BLaER1 treated with 17β-estradiol and CSF1 and Interleukin-3, amounts not matched to agents 10 nM and 100 nM (cell line): ENCODE measurements at regions not wholly inside any gene's neighbourhood (a gene's known extent, or its start where the extent isn't known, plus 50 kb on each side); places are given as distances from the start of the nearest gene placed in this dataset.
A peak's percentile ranks its signal among the peaks of the same experiment; 100 is the strongest.
"Not testable (repeated sequence)": the region's sequence is repeated elsewhere in the genome, so short reads cannot be mapped to it uniquely, and the experiment has no call there.

ENCODE experiments used
- H3K27ac ChIP-seq, 11 experiments: shearing (Covaris generic); formaldehyde crosslinking; 2 replicates each; pipeline ENCODE4 v1.8.1; 2022
- H3K27me3 ChIP-seq, 11 experiments: shearing (Covaris generic); formaldehyde crosslinking; 2 replicates each; pipeline ENCODE4 v1.8.1; 2022
- H3K36me3 ChIP-seq, 11 experiments: shearing (Covaris generic); formaldehyde crosslinking; 2 replicates each; pipeline ENCODE4 v1.8.1; 2022
- H3K4me1 ChIP-seq, 10 experiments: shearing (Covaris generic); formaldehyde crosslinking; 2 replicates each; pipeline ENCODE4 v1.8.1; 2022
- H3K4me2 ChIP-seq, 11 experiments: shearing (Covaris generic); formaldehyde crosslinking; 2 replicates each; pipeline ENCODE4 v1.8.1; 2022
- H3K4me3 ChIP-seq, 10 experiments: shearing (Covaris generic); formaldehyde crosslinking; 2 replicates each; pipeline ENCODE4 v1.8.1; 2022
- H3K9ac ChIP-seq, 11 experiments: shearing (Covaris generic); formaldehyde crosslinking; 2 replicates each; pipeline ENCODE4 v1.8.1; 2022
- H3K9me3 ChIP-seq, 11 experiments: shearing (Covaris generic); formaldehyde crosslinking; replicated peaks in 1 of 11; 2 replicates each; pipeline ENCODE4 v1.8.1; 2022
- H4K20me1 ChIP-seq, 11 experiments: shearing (Covaris generic); formaldehyde crosslinking; 2 replicates each; pipeline ENCODE4 v1.8.1; 2022
- Cebpa-rat ChIP-seq, 11 experiments: shearing (Covaris generic); IDR thresholded peaks; 2 replicates each; pipeline ENCODE4 v1.8.1; 2022

GRCh38 chr13:47892374-47892773 lies 108.7 kb downstream of the SUCLA2 start:
- Histone ChIP-seq H3K36me3 (no peaks in the 10 kb centered on the region; a peak in 1 of 22 replicates), H3K9ac (no peak overlapping the region), H3K9me3 (peaks cover 0 to 10% (median 0%) of the 10 kb centered on the region in 11 experiments; a peak in 2 of 22 replicates), H3K27ac (no peak overlapping the region), H4K20me1 (no peaks in the 10 kb centered on the region), H3K4me3 (no peak overlapping the region), H3K27me3 (no peaks in the 10 kb centered on the region), H3K4me2 (no peak overlapping the region), H3K4me1 (peaks cover 7 to 24% (median 17%) of the 10 kb centered on the region in 10 experiments; a peak in 18 of 20 replicates)
- TF ChIP-seq Cebpa-rat (IDR thresholded peaks at IDR 0.05): no peak

GRCh38 chr13:47890146-47890814 lies 110.8 kb downstream of the SUCLA2 start:
- Histone ChIP-seq H3K27ac (peak overlapping the region in 2 of 11 experiments; percentile 23 to 29; a peak in 2 of 22 replicates), H3K9ac (no peak overlapping the region), H3K4me3 (no peak overlapping the region), H3K36me3 (no peaks in the 10 kb centered on the region), H3K4me1 (peaks cover 21 to 38% (median 30%) of the 10 kb centered on the region in 10 experiments), H3K27me3 (no peaks in the 10 kb centered on the region), H4K20me1 (no peaks in the 10 kb centered on the region), H3K9me3 (peaks cover 0 to 17% (median 4%) of the 10 kb centered on the region in 11 experiments; a peak in 3 of 22 replicates), H3K4me2 (peak overlapping the region in 8 of 11 experiments; percentile 33 to 65 (median 48); a peak in 13 of 22 replicates)
- no peak for TF ChIP-seq Cebpa-rat (IDR thresholded peaks at IDR 0.05)

DNA sequence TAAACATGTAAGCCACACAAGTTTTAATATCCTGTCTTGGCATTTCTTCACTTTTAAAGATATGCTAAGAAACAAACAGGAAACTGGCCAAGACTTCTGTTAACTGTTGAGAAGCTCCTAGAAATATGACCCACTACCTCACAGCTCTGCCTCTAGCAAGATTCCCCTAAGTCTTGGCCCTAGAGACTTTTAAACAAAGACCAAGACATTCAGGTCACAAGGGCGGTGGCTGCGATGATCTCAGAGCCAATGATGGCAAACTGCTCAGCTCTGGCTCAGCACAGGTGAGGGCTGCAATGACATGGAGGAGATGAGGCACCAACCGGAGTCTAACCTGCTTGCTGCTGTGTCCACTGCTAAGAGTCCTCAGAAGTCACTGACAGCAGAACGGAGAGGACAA lies 114.8 kb downstream of the SUCLA2 start:
- H3K27me3 ChIP-seq: no peaks in the 10 kb centered on the region
- H3K4me2 ChIP-seq: peak overlapping the region in 10 of 11 experiments; percentile 3 to 61 (median 28); a peak in 15 of 22 replicates

DNA sequence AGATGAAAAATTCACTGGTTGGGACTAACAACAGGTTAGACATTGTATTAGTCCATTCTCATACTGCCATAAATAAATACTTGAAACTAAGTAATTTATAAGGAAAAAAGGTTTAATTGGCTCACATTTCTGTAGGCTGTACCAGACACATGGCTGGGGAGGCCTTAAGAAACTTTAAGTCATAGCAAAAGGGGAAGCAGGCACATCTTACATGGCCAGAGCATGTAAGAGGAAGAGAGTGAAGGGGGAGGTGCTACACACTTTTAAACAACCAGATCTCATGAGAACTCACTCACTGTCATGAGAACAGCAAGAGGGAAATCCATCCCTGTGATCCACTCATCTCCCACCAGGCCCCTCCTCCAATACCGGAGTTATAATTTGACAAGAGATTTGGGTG lies 125.9 kb downstream of the SUCLA2 start:
- Histone ChIP-seq H3K4me3 (no peak overlapping the region), H3K27me3 (no peaks in the 10 kb centered on the region), H3K9me3 (peaks cover 21 to 53% (median 46%) of the 10 kb centered on the region in 11 experiments), H3K9ac (no peak overlapping the region), H3K27ac (no peak overlapping the region), H3K36me3 (peaks cover 0 to 4% (median 0%) of the 10 kb centered on the region in 11 experiments; a peak in 4 of 22 replicates), H3K4me1 (peaks cover 0 to 8% (median 6%) of the 10 kb centered on the region in 10 experiments; a peak in 9 of 20 replicates), H4K20me1 (no peaks in the 10 kb centered on the region), H3K4me2 (no peak overlapping the region)
- no peak for TF ChIP-seq Cebpa-rat (IDR thresholded peaks at IDR 0.05)

More for the DNA sequence above, 114.8 kb downstream of the SUCLA2 start:
- Histone ChIP-seq H3K9ac (no peak overlapping the region), H3K4me1 (peaks cover 19 to 31% (median 27%) of the 10 kb centered on the region in 10 experiments), H3K36me3 (no peaks in the 10 kb centered on the region), H3K9me3 (peaks cover 0 to 17% (median 4%) of the 10 kb centered on the region in 11 experiments; a peak in 3 of 22 replicates), H3K27ac (no peak overlapping the region; a peak in 2 of 22 replicates), H3K4me3 (no peak overlapping the region), H4K20me1 (no peaks in the 10 kb centered on the region)
- TF ChIP-seq Cebpa-rat (IDR thresholded peaks at IDR 0.05): no peak

DNA sequence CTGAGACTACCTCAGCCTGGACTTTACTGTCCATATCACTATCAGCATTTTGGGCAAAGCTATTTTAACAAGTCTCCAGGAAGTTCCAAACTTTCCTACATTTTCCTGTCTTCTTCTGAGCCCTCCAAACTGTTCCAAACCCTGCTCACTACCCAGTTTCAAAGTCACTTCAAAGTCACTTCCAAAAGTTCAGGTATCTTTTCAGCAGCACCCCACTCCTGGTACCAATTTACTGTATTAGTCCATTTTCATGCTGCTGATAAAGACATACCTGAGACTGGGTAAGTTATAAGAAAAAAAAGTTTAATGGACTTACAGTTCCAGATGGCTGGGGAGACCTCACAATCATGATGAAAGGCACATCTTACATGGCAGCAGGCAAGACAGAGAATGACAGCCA lies 127.1 kb downstream of the SUCLA2 start:
- H3K27ac ChIP-seq, H3K36me3 ChIP-seq, H3K4me3 ChIP-seq, H3K9ac ChIP-seq, H3K4me2 ChIP-seq, H3K27me3 ChIP-seq, H4K20me1 ChIP-seq, H3K4me1 ChIP-seq: not testable (repeated sequence)
- peaks cover 21 to 53% (median 46%) of the 10 kb centered on the region in 11 experiments for H3K9me3 ChIP-seq

- H3K36me3 ChIP-seq, H3K4me3 ChIP-seq, H3K9ac ChIP-seq, H3K27ac ChIP-seq, H3K4me2 ChIP-seq, H3K27me3 ChIP-seq, H4K20me1 ChIP-seq, H3K4me1 ChIP-seq: not testable (repeated sequence)
- peaks cover 21 to 53% (median 46%) of the 10 kb centered on the region in 11 experiments for H3K9me3 ChIP-seq
Observed at GRCh38 chr13:47873319-47873718, 127.8 kb downstream of the SUCLA2 start.

DNA sequence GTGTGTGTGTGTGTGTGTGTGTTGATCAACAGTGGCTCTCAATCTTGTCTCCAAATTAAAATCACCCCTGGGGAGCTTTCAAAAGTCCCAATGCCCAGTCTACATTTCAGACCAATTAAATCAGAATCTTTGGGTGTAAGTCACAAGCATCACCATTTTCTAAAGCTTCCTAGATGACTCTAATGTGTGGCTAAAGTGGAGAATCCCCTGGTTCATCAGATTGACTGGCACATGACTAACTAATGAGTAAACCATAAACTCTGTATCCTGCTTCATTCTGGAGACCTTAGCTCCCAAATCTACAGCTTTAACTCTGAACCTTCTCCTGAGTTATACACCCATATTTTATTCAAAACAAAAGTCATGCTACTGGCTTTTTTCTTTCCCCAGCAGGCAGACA lies 131.3 kb downstream of the SUCLA2 start:
- no peaks in the 10 kb centered on the region for H3K4me1 ChIP-seq
- H3K27ac ChIP-seq: no peak overlapping the region
- no peaks in the 10 kb centered on the region for H4K20me1 ChIP-seq
- no peak for TF ChIP-seq Cebpa-rat (IDR thresholded peaks at IDR 0.05)
- peaks cover 0 to 4% (median 0%) of the 10 kb centered on the region in 11 experiments; a peak in 4 of 22 replicates for H3K36me3 ChIP-seq
- H3K4me3 ChIP-seq: no peak overlapping the region
- no peak overlapping the region for H3K4me2 ChIP-seq
- H3K27me3 ChIP-seq: no peaks in the 10 kb centered on the region
- no peak overlapping the region for H3K9ac ChIP-seq
- peaks cover 20 to 28% (median 25%) of the 10 kb centered on the region in 11 experiments for H3K9me3 ChIP-seq

GRCh38 chr13:47865883-47866282 lies 135.2 kb downstream of the SUCLA2 start:
- Histone ChIP-seq H3K9ac (no peak overlapping the region), H3K4me3 (no peak overlapping the region), H3K4me2 (no peak overlapping the region), H3K9me3 (no peaks in the 10 kb centered on the region; a peak in 1 of 22 replicates), H3K36me3 (no peaks in the 10 kb centered on the region), H3K27me3 (no peaks in the 10 kb centered on the region), H3K4me1 (no peaks in the 10 kb centered on the region), H3K27ac (no peak overlapping the region), H4K20me1 (no peaks in the 10 kb centered on the region)
- no peak for TF ChIP-seq Cebpa-rat (IDR thresholded peaks at IDR 0.05)

- no peaks in the 10 kb centered on the region for H3K36me3 ChIP-seq
- H3K4me1 ChIP-seq: peaks cover 0 to 3% (median 0%) of the 10 kb centered on the region in 10 experiments; a peak in 3 of 20 replicates
- no peaks in the 10 kb centered on the region for H3K9me3 ChIP-seq
- H3K4me2 ChIP-seq: no peak overlapping the region
- H3K4me3 ChIP-seq: no peak overlapping the region
- no peak overlapping the region for H3K9ac ChIP-seq
- no peak for TF ChIP-seq Cebpa-rat (IDR thresholded peaks at IDR 0.05)
- H4K20me1 ChIP-seq: no peaks in the 10 kb centered on the region
- no peak overlapping the region for H3K27ac ChIP-seq
- H3K27me3 ChIP-seq: no peaks in the 10 kb centered on the region
Observed at GRCh38 chr13:47862841-47863240, 138.2 kb downstream of the SUCLA2 start.

GRCh38 chr13:47859165-47859564 lies 141.9 kb downstream of the SUCLA2 start:
- Histone ChIP-seq H3K9me3 (no peaks in the 10 kb centered on the region), H3K4me3 (no peak overlapping the region), H3K27ac (no peak overlapping the region), H3K4me2 (no peak overlapping the region), H3K9ac (no peak overlapping the region), H3K36me3 (no peaks in the 10 kb centered on the region), H3K27me3 (no peaks in the 10 kb centered on the region), H3K4me1 (peaks cover 0 to 26% (median 0%) of the 10 kb centered on the region in 10 experiments; a peak in 5 of 20 replicates), H4K20me1 (no peaks in the 10 kb centered on the region)
- TF ChIP-seq Cebpa-rat (IDR thresholded peaks at IDR 0.05): no peak
